GM19467 (cell line): ENCODE measurements at regions not wholly inside any gene's neighbourhood (a gene's known extent, or its start where the extent isn't known, plus 50 kb on each side); places are given as distances from the start of the nearest gene placed in this dataset.
"Not testable (repeated sequence)": the region's sequence is repeated elsewhere in the genome, so short reads cannot be mapped to it uniquely, and the experiment has no call there.

Experiments used
- ATAC-seq: cut with Tn5 transposase; IDR thresholded peaks from one replicate; pipeline ENCODE4 v1.9.1; 2021; ENCODE audit warnings: mild to moderate bottlenecking, moderate library complexity; ENCODE audit not compliant: unreplicated experiment

GRCh38 chr3:135549928-135550494, 415.5 kb upstream of the PPP2R3A start:
- no peak for ATAC-seq

- no peak for ATAC-seq
Observed at GRCh38 chr3:135556174-135556573, 409.4 kb upstream of the PPP2R3A start.

GRCh38 chr3:135558150-135558783, 407.3 kb upstream of the PPP2R3A start:
- ATAC-seq = no peak

GRCh38 chr3:135558906-135559305, 406.6 kb upstream of the PPP2R3A start:
- ATAC-seq = no peak

- no peak for ATAC-seq
Observed at GRCh38 chr3:135559802-135560201, 405.7 kb upstream of the PPP2R3A start.

- ATAC-seq = no peak
Observed at GRCh38 chr3:135560847-135561246, 404.7 kb upstream of the PPP2R3A start.

- no peak for ATAC-seq
Observed at GRCh38 chr3:135564696-135565095, 400.8 kb upstream of the PPP2R3A start.

GRCh38 chr3:135565546-135565945, 400.0 kb upstream of the PPP2R3A start:
- no peak for ATAC-seq

GRCh38 chr3:135567223-135567622, 398.3 kb upstream of the PPP2R3A start:
- ATAC-seq = no peak

- no peak for ATAC-seq
Observed at GRCh38 chr3:135576751-135577150, 388.8 kb upstream of the PPP2R3A start.

GRCh38 chr3:135581806-135582205, 383.7 kb upstream of the PPP2R3A start:
- no peak for ATAC-seq

- no peak for ATAC-seq
Observed at GRCh38 chr3:135582800-135583199, 382.7 kb upstream of the PPP2R3A start.

- no peak for ATAC-seq
Observed at GRCh38 chr3:135596563-135596962, 369.0 kb upstream of the PPP2R3A start.

- no peak for ATAC-seq
Observed at GRCh38 chr3:135597855-135598254, 367.7 kb upstream of the PPP2R3A start.

- ATAC-seq = no peak
Observed at GRCh38 chr3:135598597-135598996, 366.9 kb upstream of the PPP2R3A start.

- ATAC-seq = not testable (repeated sequence)
Observed at GRCh38 chr3:135604512-135604911, 361.0 kb upstream of the PPP2R3A start.

GRCh38 chr3:135618123-135618522, 347.4 kb upstream of the PPP2R3A start:
- no peak for ATAC-seq

- no peak for ATAC-seq
Observed at GRCh38 chr3:135621184-135621920, 344.2 kb upstream of the PPP2R3A start.

- no peak for ATAC-seq
Observed at GRCh38 chr3:135622215-135622614, 343.3 kb upstream of the PPP2R3A start.

GRCh38 chr3:135622656-135623055, 342.9 kb upstream of the PPP2R3A start:
- ATAC-seq = no peak

- no peak for ATAC-seq
Observed at GRCh38 chr3:135623558-135623957, 342.0 kb upstream of the PPP2R3A start.

- ATAC-seq = no peak
Observed at GRCh38 chr3:135627057-135627456, 338.5 kb upstream of the PPP2R3A start.
